CD8-positive, alpha-beta memory T cell (primary cell): ENCODE measurements at regions not wholly inside any gene's neighbourhood (a gene's known extent, or its start where the extent isn't known, plus 50 kb on each side); places are given as distances from the start of the nearest gene placed in this dataset.
"Not testable (repeated sequence)": the region's sequence is repeated elsewhere in the genome, so short reads cannot be mapped to it uniquely, and the experiment has no call there.

ENCODE experiments used
- CTCF ChIA-PET: fragments of 350-600 bp; sonication (Branson Sonifier 250); formaldehyde crosslinking; loops from one replicate; lab custom pipeline; 2021; ENCODE audit warnings: antibody characterized with exemption; lab: Charles Lee
- POLR2A ChIA-PET: fragments of 350-600 bp; sonication (Branson Sonifier 250); formaldehyde crosslinking; loops from one replicate; lab custom pipeline; 2021; ENCODE audit warnings: antibody characterized with exemption; lab: Charles Lee
- DNase-seq, 5 donors: peaks; one replicate each; pipeline versions ENCODE4 v3.0.0 to v3.0.0-alpha.2; 2020 to 2022; ENCODE audit warnings: mixed read lengths in 1 of 5
- H3K27ac ChIP-seq: one replicate; pipeline ENCODE4 v1.7.0; 2013; ENCODE audit warnings: low read depth, mild to moderate bottlenecking, low read length, moderate library complexity
- H3K27me3 ChIP-seq: 2 replicates; pipeline ENCODE4 v1.7.0; 2013; ENCODE audit warnings: low read length, mild to moderate bottlenecking; ENCODE audit not compliant: insufficient read depth, poor library complexity, severe bottlenecking
- H3K36me3 ChIP-seq: 2 replicates; pipeline ENCODE4 v1.7.0; 2013; ENCODE audit warnings: mild to moderate bottlenecking, low read length, moderate library complexity; ENCODE audit not compliant: insufficient read depth
- H3K4me1 ChIP-seq: 2 replicates; pipeline ENCODE4 v1.7.0; 2013; ENCODE audit warnings: mild to moderate bottlenecking, low read length, moderate library complexity; ENCODE audit not compliant: insufficient read depth
- H3K4me3 ChIP-seq: 2 replicates; pipeline ENCODE4 v1.7.0; 2013; ENCODE audit warnings: mild to moderate bottlenecking, low read length
- H3K9me3 ChIP-seq: 2 replicates; pipeline ENCODE4 v1.7.0; 2013; ENCODE audit warnings: mild to moderate bottlenecking, low read length
- H3K27ac Mint-ChIP-seq, 8 donors: one replicate each; pipeline ENCODE4 v1.8.0; 2020 to 2021; ENCODE audit warnings: mixed read lengths in 8 of 8, mild to moderate bottlenecking in 6 of 8, inconsistent platforms in 3 of 8, moderate library complexity in 3 of 8
- H3K27me3 Mint-ChIP-seq, 2 donors: one replicate each; pipeline ENCODE4 v1.8.0; 2020 to 2021; ENCODE audit warnings: mixed read lengths in 2 of 2, mild to moderate bottlenecking in 1 of 2, moderate library complexity in 1 of 2
- H3K36me3 Mint-ChIP-seq, 3 donors: one replicate each; pipeline ENCODE4 v1.8.0; 2020 to 2021; ENCODE audit warnings: mixed read lengths in 3 of 3, inconsistent platforms in 1 of 3, mild to moderate bottlenecking in 1 of 3
- H3K4me1 Mint-ChIP-seq, 3 donors: one replicate each; pipeline ENCODE4 v1.8.0; 2020 to 2021; ENCODE audit warnings: mixed read lengths in 3 of 3, inconsistent platforms in 1 of 3, mild to moderate bottlenecking in 1 of 3
- H3K4me3 Mint-ChIP-seq, 7 donors: one replicate each; pipeline ENCODE4 v1.8.0; 2020 to 2021; ENCODE audit warnings: mixed read lengths in 7 of 7, mild to moderate bottlenecking in 6 of 7, moderate library complexity in 4 of 7, inconsistent platforms in 2 of 7
- H3K9me3 Mint-ChIP-seq, 5 donors: one replicate each; pipeline ENCODE4 v1.8.0; 2020 to 2022; ENCODE audit warnings: mixed read lengths in 5 of 5, mild to moderate bottlenecking in 3 of 5, moderate library complexity in 2 of 5, inconsistent platforms in 1 of 5

DNA sequence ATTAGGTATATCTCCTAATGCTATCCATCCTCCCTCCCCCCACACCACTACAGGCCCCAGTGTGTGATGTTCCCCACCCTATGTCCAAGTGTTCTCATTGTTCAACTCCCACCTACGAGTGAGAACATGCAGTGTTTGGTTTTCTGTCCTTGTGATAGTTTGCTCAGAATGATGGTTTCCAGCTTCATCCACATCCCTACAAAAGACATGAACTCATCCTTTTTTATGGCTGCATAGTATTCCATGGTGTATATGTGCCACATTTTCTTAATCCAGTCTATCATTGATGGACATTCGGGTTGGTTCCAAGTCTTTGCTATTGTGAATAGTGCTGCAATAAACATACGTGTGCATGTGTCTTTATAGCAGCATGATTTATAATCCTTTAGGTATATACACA lies 53.8 kb upstream of the HIVEP2 start:
- POLR2A ChIA-PET, H3K4me1 Mint-ChIP-seq, H3K4me1 ChIP-seq, H3K4me3 Mint-ChIP-seq, DNase-seq, H3K27ac ChIP-seq, CTCF ChIA-PET, H3K27me3 Mint-ChIP-seq, H3K27ac Mint-ChIP-seq, H3K9me3 ChIP-seq, H3K36me3 ChIP-seq, H3K4me3 ChIP-seq, H3K27me3 ChIP-seq: not testable (repeated sequence)
- H3K36me3 Mint-ChIP-seq: peaks cover 2 to 18% (median 2%) of the 10 kb centered on the region in 3 donors
- H3K9me3 Mint-ChIP-seq: peaks cover 2 to 12% (median 8%) of the 10 kb centered on the region in 5 donors

GRCh38 chr6:143000811-143001210 lies 55.8 kb upstream of the HIVEP2 start:
- no peaks in the 10 kb centered on the region for H3K27me3 ChIP-seq
- no peak for DNase-seq
- Mint-ChIP-seq H3K9me3 (peaks cover 2 to 12% (median 8%) of the 10 kb centered on the region in 5 donors), H3K4me1 (no peaks in the 10 kb centered on the region), H3K27me3 (peaks cover 0 to 11% of the 10 kb centered on the region in 2 donors), H3K27ac (no peak overlapping the region), H3K36me3 (peaks cover 2 to 11% (median 2%) of the 10 kb centered on the region in 3 donors), H3K4me3 (no peak overlapping the region)
- H3K4me1 ChIP-seq: no peaks in the 10 kb centered on the region
- H3K36me3 ChIP-seq: no peaks in the 10 kb centered on the region
- no peak overlapping the region for H3K27ac ChIP-seq
- H3K4me3 ChIP-seq: no peak overlapping the region
- POLR2A ChIA-PET: no interaction called here
- CTCF ChIA-PET: no interaction called here
- H3K9me3 ChIP-seq: no peaks in the 10 kb centered on the region

DNA sequence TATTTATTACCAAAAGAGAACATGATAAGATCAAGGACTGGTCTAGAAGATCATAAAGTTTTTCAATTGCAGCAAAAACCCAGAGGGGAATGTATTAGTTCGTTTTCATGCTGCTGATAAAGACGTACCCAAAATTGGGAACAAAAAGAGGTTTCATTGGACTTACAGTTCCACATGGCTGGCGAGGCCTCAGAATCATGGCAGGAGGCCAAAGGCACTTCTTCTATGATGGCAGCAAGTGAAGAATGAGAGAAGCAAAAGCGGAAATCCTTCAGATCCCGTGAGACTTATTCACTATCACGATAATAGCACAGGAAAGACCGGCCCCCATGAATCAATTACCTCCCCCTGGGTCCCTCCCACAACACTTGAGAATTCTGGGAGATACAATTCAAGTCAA lies 57.7 kb upstream of the HIVEP2 start:
- H3K27me3 ChIP-seq: no peaks in the 10 kb centered on the region
- Mint-ChIP-seq H3K27ac (no peak overlapping the region), H3K4me3 (no peak overlapping the region), H3K27me3 (peaks cover 6 to 9% of the 10 kb centered on the region in 2 donors), H3K4me1 (no peaks in the 10 kb centered on the region), H3K9me3 (peaks cover 2 to 11% (median 8%) of the 10 kb centered on the region in 5 donors), H3K36me3 (peaks cover 2 to 8% (median 2%) of the 10 kb centered on the region in 3 donors)
- H3K4me3 ChIP-seq: no peak overlapping the region
- CTCF ChIA-PET: no interaction called here
- no peaks in the 10 kb centered on the region for H3K9me3 ChIP-seq
- DNase-seq: no peak
- no peaks in the 10 kb centered on the region for H3K36me3 ChIP-seq
- POLR2A ChIA-PET: no interaction called here
- no peak overlapping the region for H3K27ac ChIP-seq
- no peaks in the 10 kb centered on the region for H3K4me1 ChIP-seq

DNA sequence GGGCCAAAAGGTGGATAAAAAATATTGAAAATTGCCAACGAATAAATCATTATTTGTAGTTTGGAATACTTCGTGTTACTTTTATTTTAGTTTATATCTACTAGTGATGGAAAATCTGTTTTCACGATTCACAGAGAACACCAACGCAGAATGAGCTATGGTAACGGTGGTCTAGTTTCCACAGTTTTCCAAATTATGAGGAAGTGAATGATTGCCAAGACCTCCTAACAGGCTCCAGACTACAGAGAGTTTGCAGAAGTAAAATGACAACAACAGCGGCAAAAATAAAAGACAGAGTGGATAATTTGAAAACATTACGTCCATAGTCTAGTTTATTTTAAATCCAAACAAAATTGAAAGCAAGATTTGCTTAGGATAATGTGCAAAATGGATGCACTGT lies 57.0 kb upstream of the AIG1 start:
- peaks cover 2 to 11% (median 8%) of the 10 kb centered on the region in 5 donors for H3K9me3 Mint-ChIP-seq
- no peaks in the 10 kb centered on the region for H3K4me1 Mint-ChIP-seq
- H3K27ac Mint-ChIP-seq: no peak overlapping the region
- H3K4me3 Mint-ChIP-seq: no peak overlapping the region
- peaks cover 6 to 9% of the 10 kb centered on the region in 2 donors for H3K27me3 Mint-ChIP-seq
- no peaks in the 10 kb centered on the region for H3K27me3 ChIP-seq
- H3K27ac ChIP-seq: no peak overlapping the region
- H3K36me3 ChIP-seq: no peaks in the 10 kb centered on the region
- H3K9me3 ChIP-seq: no peaks in the 10 kb centered on the region
- CTCF ChIA-PET: no interaction called here
- H3K4me3 ChIP-seq: no peak overlapping the region
- POLR2A ChIA-PET: no interaction called here
- DNase-seq: no peak
- no peaks in the 10 kb centered on the region for H3K4me1 ChIP-seq
- H3K36me3 Mint-ChIP-seq: peaks cover 2 to 7% (median 2%) of the 10 kb centered on the region in 3 donors

- CTCF ChIA-PET: interaction anchor here (1.4 to 1.5 kb wide), 2 partner anchors 11 to 313 kb away, joined by 3 to 4 read pairs; no protein-coding TSS in a partner anchor
- no peak overlapping the region for H3K27ac ChIP-seq
- H3K9me3 Mint-ChIP-seq: peaks cover 0 to 2% (median 0%) of the 10 kb centered on the region in 5 donors
- POLR2A ChIA-PET: no interaction called here
- no peaks in the 10 kb centered on the region for H3K4me1 ChIP-seq
- H3K27me3 Mint-ChIP-seq: peaks cover 6 to 7% of the 10 kb centered on the region in 2 donors
- H3K4me3 Mint-ChIP-seq: no peak overlapping the region
- no peaks in the 10 kb centered on the region for H3K27me3 ChIP-seq
- H3K27ac Mint-ChIP-seq: no peak overlapping the region
- H3K4me3 ChIP-seq: no peak overlapping the region
- H3K36me3 ChIP-seq: no peaks in the 10 kb centered on the region
- no peaks in the 10 kb centered on the region for H3K4me1 Mint-ChIP-seq
- DNase-seq: no peak
- no peaks in the 10 kb centered on the region for H3K9me3 ChIP-seq
- H3K36me3 Mint-ChIP-seq: peaks cover 0 to 2% (median 0%) of the 10 kb centered on the region in 3 donors
Measured at GRCh38 chr6:143005816-143006215, 54.9 kb upstream of the AIG1 start.

DNA sequence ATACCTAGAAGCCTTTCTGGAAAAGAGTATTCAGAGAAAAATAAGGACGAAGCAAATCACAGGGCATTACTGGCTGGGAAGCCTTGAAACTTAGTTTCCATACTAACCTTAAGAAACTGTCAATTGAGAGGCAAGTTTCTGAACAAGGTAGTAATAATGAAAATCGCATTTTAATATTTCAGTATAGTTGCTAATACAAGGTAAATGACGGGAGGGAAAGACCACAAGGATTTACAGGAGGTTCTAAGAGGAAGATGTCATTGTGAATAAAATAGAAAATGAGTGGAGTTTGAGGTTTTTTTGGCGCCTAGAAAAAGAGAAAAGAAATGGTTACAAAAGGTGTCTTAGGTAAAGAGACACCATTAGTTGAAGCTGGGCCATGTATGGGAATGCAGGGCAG lies 53.9 kb upstream of the AIG1 start:
- DNase-seq: no peak
- Mint-ChIP-seq H3K4me1 (no peaks in the 10 kb centered on the region), H3K27me3 (peaks cover 7 to 9% of the 10 kb centered on the region in 2 donors)

GRCh38 chr6:143007646-143008045 lies 53.0 kb upstream of the AIG1 start:
- H3K36me3 Mint-ChIP-seq: no peaks in the 10 kb centered on the region
- H3K27ac ChIP-seq: no peak overlapping the region
- no peak overlapping the region for H3K27ac Mint-ChIP-seq
- no peaks in the 10 kb centered on the region for H3K9me3 Mint-ChIP-seq
- no peaks in the 10 kb centered on the region for H3K4me1 ChIP-seq
- no peak for DNase-seq
- peaks cover 7 to 9% of the 10 kb centered on the region in 2 donors for H3K27me3 Mint-ChIP-seq
- H3K36me3 ChIP-seq: no peaks in the 10 kb centered on the region
- H3K4me3 ChIP-seq: no peak overlapping the region
- no peaks in the 10 kb centered on the region for H3K4me1 Mint-ChIP-seq
- no peak overlapping the region for H3K4me3 Mint-ChIP-seq
- CTCF ChIA-PET: interaction anchor here (1.5 kb wide), 1 partner anchor 314 kb away, joined by 3 read pairs; no protein-coding TSS in a partner anchor
- POLR2A ChIA-PET: no interaction called here
- H3K9me3 ChIP-seq: no peaks in the 10 kb centered on the region
- H3K27me3 ChIP-seq: no peaks in the 10 kb centered on the region

More for the DNA sequence above, 53.9 kb upstream of the AIG1 start:
- no peaks in the 10 kb centered on the region for H3K36me3 ChIP-seq
- H3K27ac Mint-ChIP-seq: no peak overlapping the region
- no peaks in the 10 kb centered on the region for H3K9me3 Mint-ChIP-seq
- CTCF ChIA-PET: interaction anchor here (1.0 to 1.5 kb wide), 3 partner anchors 10 to 314 kb away, joined by 3 to 4 read pairs (median 3); no protein-coding TSS in a partner anchor
- H3K4me1 ChIP-seq: no peaks in the 10 kb centered on the region
- H3K4me3 Mint-ChIP-seq: no peak overlapping the region
- no peak overlapping the region for H3K4me3 ChIP-seq
- H3K27ac ChIP-seq: no peak overlapping the region
- H3K27me3 ChIP-seq: no peaks in the 10 kb centered on the region
- no peaks in the 10 kb centered on the region for H3K36me3 Mint-ChIP-seq
- H3K9me3 ChIP-seq: no peaks in the 10 kb centered on the region
- POLR2A ChIA-PET: no interaction called here

- Histone ChIP-seq H3K36me3 (no peaks in the 10 kb centered on the region), H3K27me3 (no peaks in the 10 kb centered on the region), H3K9me3 (no peaks in the 10 kb centered on the region), H3K4me1 (no peaks in the 10 kb centered on the region), H3K27ac (no peak overlapping the region), H3K4me3 (no peak overlapping the region)
- Mint-ChIP-seq H3K9me3 (no peaks in the 10 kb centered on the region), H3K4me3 (no peak overlapping the region), H3K27me3 (peaks cover 1 to 9% of the 10 kb centered on the region in 2 donors), H3K36me3 (peaks cover 0 to 2% (median 0%) of the 10 kb centered on the region in 3 donors), H3K4me1 (no peaks in the 10 kb centered on the region), H3K27ac (no peak overlapping the region)
- ChIA-PET POLR2A (no interaction called here), CTCF (no interaction called here)
- no peak for DNase-seq
Measured at GRCh38 chr6:143009851-143010250, 50.8 kb upstream of the AIG1 start.
